ENCODE measurements at regions not wholly inside any gene's neighbourhood (a gene's known extent, or its start where the extent isn't known, plus 50 kb on each side); places are given as distances from the start of the nearest gene placed in this dataset.

GRCh38 chr2:39531220-39531777 is 94.2 kb upstream of the MAP4K3 start:
- no peak for TF ChIP-seq POLR2A (IDR thresholded peaks at IDR 0.05)
- TF ChIP-seq CTCF (IDR thresholded peaks at IDR 0.05), result no peak

Data from stomach (tissue), 4 donors.